ENCODE measurements at regions not wholly inside any gene's neighbourhood (a gene's known extent, or its start where the extent isn't known, plus 50 kb on each side); places are given as distances from the start of the nearest gene placed in this dataset.

- Histone ChIP-seq H3K36me3 (ENCODE audit: control insufficient read depth, low read depth, low read length) (no peaks in the 10 kb centered on the region), H3K27ac (ENCODE audit: low read length) (no peak overlapping the region), H3K4me1 (ENCODE audit: control insufficient read depth, low read depth, low read length) (peaks cover 54% of the 10 kb centered on the region), H3K4me3 (ENCODE audit: low read length) (no peak overlapping the region), H3K9me3 (ENCODE audit: control insufficient read depth, low read depth, low read length) (no peaks in the 10 kb centered on the region), H3K27me3 (ENCODE audit: control insufficient read depth, insufficient read depth, low read length) (peaks cover 17% of the 10 kb centered on the region), H3K9ac (ENCODE audit: low read length) (no peak overlapping the region)
Measured at GRCh38 chr21:38985568-38986378, 180.0 kb downstream of the ETS2 start.

DNA sequence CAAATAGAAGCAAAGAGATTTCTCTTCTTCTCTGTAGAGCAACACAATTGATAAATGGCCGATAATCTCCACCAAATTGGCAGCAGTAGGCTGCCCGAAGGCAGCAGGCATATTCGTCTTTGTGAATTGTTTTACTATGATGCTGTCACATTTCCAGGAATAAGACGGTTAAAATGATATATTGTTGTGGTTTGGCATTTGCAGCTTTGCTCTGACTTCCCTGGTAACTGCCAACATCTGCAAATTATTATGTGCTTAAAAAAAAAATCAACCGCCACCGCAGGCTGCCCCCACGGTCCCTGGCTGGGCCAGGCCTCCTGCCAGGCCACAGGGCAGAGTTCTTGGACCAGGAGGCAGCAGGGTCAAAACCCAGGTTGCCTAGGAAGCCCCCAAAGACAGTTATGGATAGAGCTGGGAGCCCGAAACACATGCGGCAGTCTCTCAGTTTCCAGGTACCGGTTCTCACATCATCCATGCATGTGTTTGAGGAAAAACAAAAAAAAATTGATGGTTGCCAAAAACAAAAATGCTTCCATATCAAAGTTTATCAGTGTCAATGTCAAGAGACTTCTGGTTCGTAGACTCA is 179.3 kb downstream of the ETS2 start:
- Histone ChIP-seq H3K27ac (ENCODE audit: low read length) (no peak overlapping the region), H3K36me3 (ENCODE audit: control insufficient read depth, low read depth, low read length) (no peaks in the 10 kb centered on the region), H3K9me3 (ENCODE audit: control insufficient read depth, low read depth, low read length) (no peaks in the 10 kb centered on the region), H3K27me3 (ENCODE audit: control insufficient read depth, insufficient read depth, low read length) (peaks cover 14% of the 10 kb centered on the region), H3K4me3 (ENCODE audit: low read length) (no peak overlapping the region), H3K4me1 (ENCODE audit: control insufficient read depth, low read depth, low read length) (peaks cover 54% of the 10 kb centered on the region), H3K9ac (ENCODE audit: low read length) (no peak overlapping the region)

- Histone ChIP-seq H3K36me3 (ENCODE audit: control insufficient read depth, low read depth, low read length) (no peaks in the 10 kb centered on the region), H3K27ac (ENCODE audit: low read length) (no peak overlapping the region), H3K4me3 (ENCODE audit: low read length) (no peak overlapping the region), H3K4me1 (ENCODE audit: control insufficient read depth, low read depth, low read length) (peaks cover 54% of the 10 kb centered on the region), H3K9me3 (ENCODE audit: control insufficient read depth, low read depth, low read length) (no peaks in the 10 kb centered on the region), H3K9ac (ENCODE audit: low read length) (no peak overlapping the region), H3K27me3 (ENCODE audit: control insufficient read depth, insufficient read depth, low read length) (peaks cover 9% of the 10 kb centered on the region)
Measured at GRCh38 chr21:38984568-38984967, 178.8 kb downstream of the ETS2 start.

DNA sequence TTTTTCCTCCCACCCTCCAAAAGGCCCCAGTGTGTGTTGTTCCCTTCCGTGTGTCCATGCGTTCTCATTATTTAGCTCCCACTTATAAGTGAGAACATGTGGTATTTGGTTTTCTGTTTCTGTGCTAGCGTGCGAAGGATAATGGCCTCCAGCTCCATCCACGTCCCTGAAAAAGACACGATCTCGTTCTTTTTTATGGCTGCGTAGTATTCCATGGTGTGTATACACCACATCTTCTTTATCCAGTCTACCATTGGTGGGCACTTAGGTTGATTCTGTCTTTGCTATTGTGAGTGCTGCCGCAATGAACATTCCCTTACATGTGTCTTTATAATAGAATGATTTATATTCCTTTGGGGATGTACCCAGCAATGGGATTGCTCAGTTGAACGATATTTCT is 177.8 kb downstream of the ETS2 start:
- Histone ChIP-seq H3K4me3 (ENCODE audit: low read length) (no peak overlapping the region), H3K27ac (ENCODE audit: low read length) (no peak overlapping the region), H3K4me1 (ENCODE audit: control insufficient read depth, low read depth, low read length) (peaks cover 56% of the 10 kb centered on the region), H3K9ac (ENCODE audit: low read length) (no peak overlapping the region), H3K27me3 (ENCODE audit: control insufficient read depth, insufficient read depth, low read length) (no peaks in the 10 kb centered on the region), H3K9me3 (ENCODE audit: control insufficient read depth, low read depth, low read length) (no peaks in the 10 kb centered on the region), H3K36me3 (ENCODE audit: control insufficient read depth, low read depth, low read length) (no peaks in the 10 kb centered on the region)

DNA sequence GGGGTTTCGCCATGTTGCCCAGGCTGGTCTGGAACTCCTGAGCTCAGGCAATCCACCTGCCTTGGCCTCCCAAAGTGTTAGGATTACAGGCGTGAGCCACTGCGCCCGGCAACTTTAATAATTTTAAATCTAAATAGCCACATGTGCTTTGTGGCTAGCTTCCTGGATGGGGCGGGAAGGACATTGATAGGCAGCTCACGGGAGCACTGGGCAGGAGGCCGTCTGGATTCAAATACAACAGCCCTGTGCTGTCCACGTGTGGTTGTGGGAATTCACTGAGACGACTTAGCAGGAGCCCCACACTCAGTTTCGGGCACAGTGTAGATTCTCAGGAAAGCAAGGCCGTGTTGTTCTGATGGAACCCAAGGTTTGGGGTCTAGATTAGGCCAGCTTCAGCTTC is 177.1 kb downstream of the ETS2 start:
- no peak overlapping the region for H3K4me3 ChIP-seq (ENCODE audit: low read length)
- H3K9me3 ChIP-seq (ENCODE audit: control insufficient read depth, low read depth, low read length) = no peaks in the 10 kb centered on the region
- no peak overlapping the region for H3K27ac ChIP-seq (ENCODE audit: low read length)
- no peaks in the 10 kb centered on the region for H3K36me3 ChIP-seq (ENCODE audit: control insufficient read depth, low read depth, low read length)
- no peak overlapping the region for H3K9ac ChIP-seq (ENCODE audit: low read length)
- peaks cover 52% of the 10 kb centered on the region for H3K4me1 ChIP-seq (ENCODE audit: control insufficient read depth, low read depth, low read length)
- H3K27me3 ChIP-seq (ENCODE audit: control insufficient read depth, insufficient read depth, low read length) = no peaks in the 10 kb centered on the region

GRCh38 chr21:38982096-38982495 is 176.4 kb downstream of the ETS2 start:
- no peak overlapping the region for H3K27ac ChIP-seq (ENCODE audit: low read length)
- H3K27me3 ChIP-seq (ENCODE audit: control insufficient read depth, insufficient read depth, low read length) = no peaks in the 10 kb centered on the region
- no peaks in the 10 kb centered on the region for H3K9me3 ChIP-seq (ENCODE audit: control insufficient read depth, low read depth, low read length)
- peak overlapping the region; percentile 9 for H3K9ac ChIP-seq (ENCODE audit: low read length)
- no peaks in the 10 kb centered on the region for H3K36me3 ChIP-seq (ENCODE audit: control insufficient read depth, low read depth, low read length)
- H3K4me1 ChIP-seq (ENCODE audit: control insufficient read depth, low read depth, low read length) = peaks cover 45% of the 10 kb centered on the region
- H3K4me3 ChIP-seq (ENCODE audit: low read length) = no peak overlapping the region

- H3K27ac ChIP-seq (ENCODE audit: low read length) = peak overlapping the region; percentile 2
- H3K27me3 ChIP-seq (ENCODE audit: control insufficient read depth, insufficient read depth, low read length) = no peaks in the 10 kb centered on the region
- no peak overlapping the region for H3K4me3 ChIP-seq (ENCODE audit: low read length)
- H3K4me1 ChIP-seq (ENCODE audit: control insufficient read depth, low read depth, low read length) = peaks cover 44% of the 10 kb centered on the region
- H3K9ac ChIP-seq (ENCODE audit: low read length) = no peak overlapping the region
- no peaks in the 10 kb centered on the region for H3K36me3 ChIP-seq (ENCODE audit: control insufficient read depth, low read depth, low read length)
- H3K9me3 ChIP-seq (ENCODE audit: control insufficient read depth, low read depth, low read length) = no peaks in the 10 kb centered on the region
Measured at GRCh38 chr21:38980416-38981313, 174.9 kb downstream of the ETS2 start.

- Histone ChIP-seq H3K27me3 (ENCODE audit: control insufficient read depth, insufficient read depth, low read length) (no peaks in the 10 kb centered on the region), H3K4me3 (ENCODE audit: low read length) (no peak overlapping the region), H3K9ac (ENCODE audit: low read length) (no peak overlapping the region), H3K9me3 (ENCODE audit: control insufficient read depth, low read depth, low read length) (no peaks in the 10 kb centered on the region), H3K27ac (ENCODE audit: low read length) (peak overlapping the region; percentile 2), H3K4me1 (ENCODE audit: control insufficient read depth, low read depth, low read length) (peaks cover 44% of the 10 kb centered on the region), H3K36me3 (ENCODE audit: control insufficient read depth, low read depth, low read length) (no peaks in the 10 kb centered on the region)
Measured at GRCh38 chr21:38979271-38980121, 173.8 kb downstream of the ETS2 start.

DNA sequence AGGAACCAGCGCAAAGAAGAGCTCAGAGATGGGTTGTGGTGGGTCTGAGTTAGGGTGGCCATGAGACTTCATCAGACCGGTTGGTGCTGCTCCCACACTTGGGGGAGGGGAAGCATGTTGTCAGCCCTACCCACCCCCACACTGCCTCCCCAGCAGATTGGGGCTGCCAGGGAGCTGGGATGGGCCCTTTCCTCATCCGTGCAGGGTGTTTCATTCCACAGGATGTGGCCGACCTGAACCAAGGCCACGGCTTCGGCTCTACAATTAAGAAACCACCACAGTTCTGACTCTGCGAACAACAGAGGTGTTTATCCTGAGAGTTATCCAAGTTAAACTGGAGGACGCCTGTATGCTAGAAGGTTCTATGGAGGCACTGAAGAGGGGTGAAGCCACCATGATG is 171.2 kb downstream of the ETS2 start:
- no peak overlapping the region for H3K27ac ChIP-seq (ENCODE audit: low read length)
- H3K9ac ChIP-seq (ENCODE audit: low read length) = no peak overlapping the region
- no peaks in the 10 kb centered on the region for H3K36me3 ChIP-seq (ENCODE audit: control insufficient read depth, low read depth, low read length)
- H3K4me1 ChIP-seq (ENCODE audit: control insufficient read depth, low read depth, low read length) = peaks cover 36% of the 10 kb centered on the region
- no peak overlapping the region for H3K4me3 ChIP-seq (ENCODE audit: low read length)
- no peaks in the 10 kb centered on the region for H3K27me3 ChIP-seq (ENCODE audit: control insufficient read depth, insufficient read depth, low read length)
- H3K9me3 ChIP-seq (ENCODE audit: control insufficient read depth, low read depth, low read length) = no peaks in the 10 kb centered on the region

GRCh38 chr21:38973552-38973951 is 167.8 kb downstream of the ETS2 start:
- Histone ChIP-seq H3K36me3 (ENCODE audit: control insufficient read depth, low read depth, low read length) (no peaks in the 10 kb centered on the region), H3K4me1 (ENCODE audit: control insufficient read depth, low read depth, low read length) (peaks cover 3% of the 10 kb centered on the region), H3K27ac (ENCODE audit: low read length) (no peak overlapping the region), H3K9me3 (ENCODE audit: control insufficient read depth, low read depth, low read length) (no peaks in the 10 kb centered on the region), H3K4me3 (ENCODE audit: low read length) (no peak overlapping the region), H3K27me3 (ENCODE audit: control insufficient read depth, insufficient read depth, low read length) (no peaks in the 10 kb centered on the region), H3K9ac (ENCODE audit: low read length) (no peak overlapping the region)

GRCh38 chr21:38972078-38972477 is 166.3 kb downstream of the ETS2 start:
- Histone ChIP-seq H3K27me3 (ENCODE audit: control insufficient read depth, insufficient read depth, low read length) (no peaks in the 10 kb centered on the region), H3K36me3 (ENCODE audit: control insufficient read depth, low read depth, low read length) (no peaks in the 10 kb centered on the region), H3K9me3 (ENCODE audit: control insufficient read depth, low read depth, low read length) (no peaks in the 10 kb centered on the region), H3K4me3 (ENCODE audit: low read length) (no peak overlapping the region), H3K4me1 (ENCODE audit: control insufficient read depth, low read depth, low read length) (no peaks in the 10 kb centered on the region), H3K9ac (ENCODE audit: low read length) (no peak overlapping the region), H3K27ac (ENCODE audit: low read length) (no peak overlapping the region)
